ENCODE measurements at regions not wholly inside any gene's neighbourhood (a gene's known extent, or its start where the extent isn't known, plus 50 kb on each side); places are given as distances from the start of the nearest gene placed in this dataset.

DNA sequence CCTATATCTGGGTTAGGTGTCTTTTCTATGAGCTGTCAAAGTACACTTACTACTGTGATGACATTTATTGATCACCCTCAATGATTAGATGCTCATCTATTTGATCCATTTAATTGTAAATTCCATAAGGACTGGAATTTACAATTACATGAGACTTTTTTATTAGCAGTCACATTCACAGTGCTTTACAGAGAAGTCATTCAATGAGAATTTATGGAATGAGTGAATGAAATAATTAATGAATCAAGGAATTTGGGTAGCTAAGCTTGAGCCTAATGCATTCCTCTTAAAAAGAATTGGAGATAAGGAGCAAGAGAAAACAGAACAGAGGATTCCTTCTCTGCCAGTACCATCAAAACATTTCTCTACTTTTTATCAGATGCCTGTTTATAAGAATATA lies 1437.5 kb upstream of the CDH8 start:
- no peak for TF ChIP-seq CTCF (IDR thresholded peaks at IDR 0.05)
- no peak for TF ChIP-seq POLR2A (IDR thresholded peaks at IDR 0.05)
